Ishikawa (cell line): ENCODE measurements at regions not wholly inside any gene's neighbourhood (a gene's known extent, or its start where the extent isn't known, plus 50 kb on each side); places are given as distances from the start of the nearest gene placed in this dataset.

Source experiments
- CEBPB ChIP-seq: IDR thresholded peaks from 2 replicates; pipeline ENCODE4 v1.6.1; 2012
- CREB1 ChIP-seq: IDR thresholded peaks from 2 replicates; pipeline ENCODE4 v1.6.1; 2012; ENCODE audit warnings: low read depth
- EP300 ChIP-seq: IDR thresholded peaks from 2 replicates; pipeline ENCODE4 v1.6.1; 2012; ENCODE audit warnings: borderline replicate concordance
- FOXM1 ChIP-seq: IDR thresholded peaks from 2 replicates; pipeline ENCODE4 v1.6.1; 2012; ENCODE audit warnings: low read depth, borderline replicate concordance
- MAX ChIP-seq: IDR thresholded peaks from 2 replicates; pipeline ENCODE4 v1.6.1; 2012
- NFIC ChIP-seq: IDR thresholded peaks from 2 replicates; pipeline ENCODE4 v1.6.1; 2012
- RAD21 ChIP-seq: IDR thresholded peaks from 2 replicates; pipeline ENCODE4 v1.6.1; 2012; ENCODE audit warnings: low read depth
- TAF1 ChIP-seq: IDR thresholded peaks from 2 replicates; pipeline ENCODE4 v1.6.1; 2012; ENCODE audit warnings: low read depth, mild to moderate bottlenecking
- TCF12 ChIP-seq: IDR thresholded peaks from 2 replicates; pipeline ENCODE4 v1.6.1; 2012; ENCODE audit warnings: low read depth
- TEAD4 ChIP-seq: IDR thresholded peaks from 2 replicates; pipeline ENCODE4 v1.6.1; 2012
- YY1 ChIP-seq: IDR thresholded peaks from 2 replicates; pipeline ENCODE4 v1.6.1; 2012; ENCODE audit warnings: low read depth
- ZBTB7A ChIP-seq: IDR thresholded peaks from 2 replicates; pipeline ENCODE4 v1.6.1; 2012; ENCODE audit warnings: low read depth
- TF ChIP-seq, protein P1 (sequence below): IDR thresholded peaks from 2 replicates; pipeline ENCODE4 v1.6.1; 2012; ENCODE audit warnings: low read depth, mild to moderate bottlenecking
- TF ChIP-seq, protein P2 (sequence below): IDR thresholded peaks from 2 replicates; pipeline ENCODE4 v1.6.1; 2012

- TF ChIP-seq NFIC (no peak), TAF1 (no peak), TEAD4 (no peak), TCF12 (no peak), CREB1 (no peak), EP300 (no peak), YY1 (no peak), RAD21 (no peak), CEBPB (no peak), MAX (no peak), FOXM1 (no peak), ZBTB7A (no peak)
- TF ChIP-seq, protein P1, sequence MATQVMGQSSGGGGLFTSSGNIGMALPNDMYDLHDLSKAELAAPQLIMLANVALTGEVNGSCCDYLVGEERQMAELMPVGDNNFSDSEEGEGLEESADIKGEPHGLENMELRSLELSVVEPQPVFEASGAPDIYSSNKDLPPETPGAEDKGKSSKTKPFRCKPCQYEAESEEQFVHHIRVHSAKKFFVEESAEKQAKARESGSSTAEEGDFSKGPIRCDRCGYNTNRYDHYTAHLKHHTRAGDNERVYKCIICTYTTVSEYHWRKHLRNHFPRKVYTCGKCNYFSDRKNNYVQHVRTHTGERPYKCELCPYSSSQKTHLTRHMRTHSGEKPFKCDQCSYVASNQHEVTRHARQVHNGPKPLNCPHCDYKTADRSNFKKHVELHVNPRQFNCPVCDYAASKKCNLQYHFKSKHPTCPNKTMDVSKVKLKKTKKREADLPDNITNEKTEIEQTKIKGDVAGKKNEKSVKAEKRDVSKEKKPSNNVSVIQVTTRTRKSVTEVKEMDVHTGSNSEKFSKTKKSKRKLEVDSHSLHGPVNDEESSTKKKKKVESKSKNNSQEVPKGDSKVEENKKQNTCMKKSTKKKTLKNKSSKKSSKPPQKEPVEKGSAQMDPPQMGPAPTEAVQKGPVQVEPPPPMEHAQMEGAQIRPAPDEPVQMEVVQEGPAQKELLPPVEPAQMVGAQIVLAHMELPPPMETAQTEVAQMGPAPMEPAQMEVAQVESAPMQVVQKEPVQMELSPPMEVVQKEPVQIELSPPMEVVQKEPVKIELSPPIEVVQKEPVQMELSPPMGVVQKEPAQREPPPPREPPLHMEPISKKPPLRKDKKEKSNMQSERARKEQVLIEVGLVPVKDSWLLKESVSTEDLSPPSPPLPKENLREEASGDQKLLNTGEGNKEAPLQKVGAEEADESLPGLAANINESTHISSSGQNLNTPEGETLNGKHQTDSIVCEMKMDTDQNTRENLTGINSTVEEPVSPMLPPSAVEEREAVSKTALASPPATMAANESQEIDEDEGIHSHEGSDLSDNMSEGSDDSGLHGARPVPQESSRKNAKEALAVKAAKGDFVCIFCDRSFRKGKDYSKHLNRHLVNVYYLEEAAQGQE, result no peak
- TF ChIP-seq, protein P2, sequence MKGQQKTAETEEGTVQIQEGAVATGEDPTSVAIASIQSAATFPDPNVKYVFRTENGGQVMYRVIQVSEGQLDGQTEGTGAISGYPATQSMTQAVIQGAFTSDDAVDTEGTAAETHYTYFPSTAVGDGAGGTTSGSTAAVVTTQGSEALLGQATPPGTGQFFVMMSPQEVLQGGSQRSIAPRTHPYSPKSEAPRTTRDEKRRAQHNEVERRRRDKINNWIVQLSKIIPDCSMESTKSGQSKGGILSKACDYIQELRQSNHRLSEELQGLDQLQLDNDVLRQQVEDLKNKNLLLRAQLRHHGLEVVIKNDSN, result no peak
These were observed 399.6 kb downstream of the NLGN4X start for GRCh38 chrX:5829060-5829459.
